SK-N-MC (cell line): ENCODE measurements at regions not wholly inside any gene's neighbourhood (a gene's known extent, or its start where the extent isn't known, plus 50 kb on each side); places are given as distances from the start of the nearest gene placed in this dataset.

ENCODE experiments used
- DNase-seq: peaks from one replicate; pipeline ENCODE4 v3.0.0-alpha.2; 2011; ENCODE audit warnings: low read depth, low spot score
- H3K27ac ChIP-seq: fragments of 200-600 bp; sonication (generic); 2 replicates; pipeline ENCODE4 v1.5.1; 2016; ENCODE audit warnings: mixed run types
- H3K36me3 ChIP-seq: fragments of 200-600 bp; sonication (generic); 2 replicates; pipeline ENCODE4 v1.6.1; 2017; ENCODE audit warnings: antibody characterized with exemption, low read length, mixed read lengths; ENCODE audit not compliant: insufficient read depth
- H3K4me3 ChIP-seq: fragments of 200-600 bp; sonication (generic); 2 replicates; pipeline ENCODE4 v1.5.1; 2016
- H3K9ac ChIP-seq: fragments of 200-600 bp; sonication (generic); 2 replicates; pipeline ENCODE4 v1.8.0; 2017; ENCODE audit warnings: mixed run types, mixed read lengths; ENCODE audit not compliant: insufficient read length
- H3K9me3 ChIP-seq: fragments of 200-600 bp; sonication (generic); 2 replicates; pipeline ENCODE4 v1.6.1; 2017; ENCODE audit warnings: low read depth, mild to moderate bottlenecking, antibody characterized with exemption, low read length, moderate library complexity, mixed read lengths
- EZH2 ChIP-seq: fragments of 200-600 bp; sonication (generic); IDR thresholded peaks from one replicate; pipeline ENCODE4 v1.6.1; 2017; ENCODE audit warnings: antibody characterized with exemption
- FOXP2 ChIP-seq: optimal IDR thresholded peaks from 2 replicates; pipeline ENCODE3; 2011; ENCODE audit warnings: mild to moderate bottlenecking, moderate library complexity; ENCODE audit not compliant: insufficient read depth; ENCODE audit errors: extremely low read length, control extremely low read depth
- POLR2AphosphoS5 ChIP-seq: IDR thresholded peaks from 2 replicates; pipeline ENCODE4 v1.6.1; 2012; ENCODE audit warnings: mild to moderate bottlenecking, low read depth, low read length, borderline replicate concordance

DNA sequence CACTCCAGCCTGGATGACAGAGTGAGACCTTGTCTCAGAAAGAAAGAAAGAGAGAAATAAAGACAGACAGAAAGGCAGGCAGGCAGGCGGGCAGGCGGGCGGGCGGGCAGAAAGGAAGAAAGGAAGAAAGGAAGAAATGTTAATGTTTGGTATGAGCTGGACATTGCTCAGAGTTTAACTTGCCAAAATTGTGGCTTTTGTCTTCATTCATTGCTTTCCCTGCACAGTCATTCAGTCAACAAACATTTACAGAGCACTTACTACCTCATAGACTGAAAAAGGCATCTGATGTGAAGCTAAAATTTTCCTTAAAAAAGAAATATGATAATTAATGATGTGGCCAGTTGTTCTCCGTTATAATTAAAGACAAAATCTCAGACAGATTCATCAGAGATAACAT lies 247.1 kb downstream of the SPTSSA start:
- TF ChIP-seq EZH2: no peak
- no peak for TF ChIP-seq POLR2AphosphoS5
- H3K4me3 ChIP-seq: no peak overlapping the region
- DNase-seq: no peak
- no peaks in the 10 kb centered on the region for H3K36me3 ChIP-seq
- H3K9ac ChIP-seq: no peak overlapping the region
- H3K9me3 ChIP-seq: no peaks in the 10 kb centered on the region
- H3K27ac ChIP-seq: no peak overlapping the region

DNA sequence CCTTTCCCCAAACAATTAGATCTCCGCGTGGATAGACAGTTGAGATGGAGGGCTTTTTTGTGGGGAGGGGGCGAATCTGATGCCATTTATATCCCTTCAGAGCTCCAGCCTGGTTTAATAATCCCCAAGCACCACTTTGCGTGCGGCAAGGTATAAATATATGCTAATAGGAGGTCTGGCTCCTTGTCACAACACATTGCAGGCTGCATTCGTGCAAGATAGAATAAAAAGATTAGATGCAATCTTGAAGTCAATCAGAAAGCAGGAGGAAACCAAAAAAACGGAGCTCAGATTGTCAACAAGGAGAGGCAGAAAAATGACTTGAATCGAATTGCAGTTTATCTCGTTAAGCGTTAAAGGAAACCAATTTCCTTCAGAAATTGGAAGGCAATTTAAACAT lies 248.7 kb downstream of the SPTSSA start:
- H3K4me3 ChIP-seq: no peak overlapping the region
- no peaks in the 10 kb centered on the region for H3K9me3 ChIP-seq
- no peak for DNase-seq
- H3K9ac ChIP-seq: no peak overlapping the region
- TF ChIP-seq FOXP2 (no peak), EZH2 (no peak), POLR2AphosphoS5 (no peak)
- H3K36me3 ChIP-seq: no peaks in the 10 kb centered on the region
- no peak overlapping the region for H3K27ac ChIP-seq

DNA sequence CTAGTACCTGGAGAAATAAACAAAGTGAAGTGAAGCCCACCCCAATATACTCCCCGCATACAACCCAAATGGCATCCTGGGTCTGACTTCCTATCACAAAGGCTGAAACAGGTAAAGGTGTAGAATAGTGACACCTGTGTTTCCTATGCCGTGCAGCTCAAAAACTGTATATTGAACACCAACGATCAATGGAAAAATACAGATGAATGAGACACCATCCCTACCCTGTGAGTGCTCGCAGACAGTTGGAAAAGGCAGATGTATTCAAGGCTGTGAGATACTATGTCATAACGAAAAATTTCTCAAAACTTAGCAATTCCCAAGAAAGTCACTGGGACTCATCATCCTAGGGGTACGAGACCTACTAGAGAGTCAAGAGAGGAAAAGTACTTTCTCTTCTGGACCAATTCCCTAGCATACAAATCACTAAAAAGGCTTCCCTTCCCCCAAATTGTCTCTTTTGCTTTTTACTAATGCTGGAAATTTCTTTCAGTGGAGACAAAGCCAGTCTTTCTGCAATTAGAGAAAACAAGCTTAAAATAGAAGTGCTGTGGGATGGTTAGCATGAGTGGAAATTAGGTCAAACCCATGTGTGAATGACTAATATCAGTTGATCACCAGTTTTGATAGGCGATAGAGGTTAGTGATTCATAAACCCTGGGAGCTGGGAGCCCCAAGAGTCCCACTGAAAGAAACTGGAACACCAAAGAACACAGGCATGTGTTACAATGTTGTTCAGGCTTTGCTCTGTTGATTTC lies 249.7 kb downstream of the SPTSSA start:
- no peak overlapping the region for H3K27ac ChIP-seq
- no peaks in the 10 kb centered on the region for H3K9me3 ChIP-seq
- H3K9ac ChIP-seq: no peak overlapping the region
- no peak overlapping the region for H3K4me3 ChIP-seq
- TF ChIP-seq EZH2: no peak
- DNase-seq: no peak
- no peaks in the 10 kb centered on the region for H3K36me3 ChIP-seq

DNA sequence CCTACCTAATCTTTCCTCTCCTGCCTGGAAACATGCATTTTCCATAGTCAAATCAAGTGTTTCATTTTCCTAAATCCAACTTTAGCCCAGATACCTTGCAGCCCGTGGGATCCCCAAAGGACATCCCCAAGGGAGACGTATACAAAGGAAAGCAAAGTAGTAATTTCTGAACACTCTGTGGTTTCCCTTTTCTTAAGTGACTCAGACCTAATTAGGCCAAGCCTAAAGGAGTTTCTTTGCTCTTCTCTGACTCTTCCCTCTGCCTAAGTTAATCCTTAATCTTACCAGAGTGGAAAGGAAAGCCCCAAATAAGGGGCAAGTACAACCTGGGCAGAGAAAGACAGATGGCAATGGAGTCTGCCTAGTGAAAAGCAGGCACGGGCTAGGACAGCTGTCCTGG lies 250.3 kb downstream of the SPTSSA start:
- no peak for DNase-seq
- Histone ChIP-seq H3K9ac (no peak overlapping the region), H3K27ac (no peak overlapping the region), H3K36me3 (no peaks in the 10 kb centered on the region), H3K4me3 (no peak overlapping the region), H3K9me3 (no peaks in the 10 kb centered on the region; the same call in 1 of the 2 replicates)
- no peak for TF ChIP-seq FOXP2
- TF ChIP-seq EZH2: no peak
- no peak for TF ChIP-seq POLR2AphosphoS5

DNA sequence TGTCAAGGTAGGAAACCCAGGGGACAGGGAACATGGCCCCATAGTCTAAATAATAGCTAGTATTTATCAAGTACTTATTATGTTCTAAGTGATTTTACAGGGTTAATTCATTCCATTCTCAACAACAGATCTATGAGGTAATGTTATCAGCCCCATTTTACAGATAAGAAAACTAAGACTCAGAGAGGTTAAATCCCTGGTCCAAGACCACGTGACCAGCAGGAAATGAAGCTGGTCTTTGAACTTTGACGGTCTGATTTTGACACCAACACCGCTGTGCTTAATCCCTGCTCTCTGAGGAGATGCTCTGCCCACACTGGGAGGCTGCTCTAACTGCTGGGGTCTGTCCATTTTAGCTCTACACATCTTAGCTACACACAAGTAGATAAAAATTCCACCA lies 253.5 kb downstream of the SPTSSA start:
- H3K36me3 ChIP-seq: no peaks in the 10 kb centered on the region
- H3K27ac ChIP-seq: no peak overlapping the region
- DNase-seq: no peak
- TF ChIP-seq POLR2AphosphoS5 (no peak), EZH2 (no peak), FOXP2 (no peak)
- H3K9me3 ChIP-seq: no peaks in the 10 kb centered on the region; the same call in 1 of the 2 replicates
- H3K9ac ChIP-seq: no peak overlapping the region
- H3K4me3 ChIP-seq: no peak overlapping the region

DNA sequence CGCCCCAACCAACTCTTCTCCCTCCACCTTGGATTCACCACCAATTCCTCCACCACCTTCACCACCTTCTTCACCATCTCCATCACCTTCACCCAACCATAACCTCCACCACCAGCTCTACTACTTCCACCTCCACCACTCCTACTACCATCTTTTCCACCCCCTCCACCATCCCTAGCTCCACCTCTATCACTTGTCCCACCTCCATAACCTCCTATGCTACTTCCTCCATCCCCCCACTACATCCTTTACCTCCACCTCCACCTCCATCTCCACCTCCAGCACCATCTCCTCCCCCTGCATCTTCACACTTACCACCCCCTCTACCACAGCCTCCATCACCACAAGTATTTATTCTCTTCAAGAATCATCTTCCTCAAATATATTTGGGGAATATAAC lies 254.9 kb upstream of the EGLN3 start:
- DNase-seq: no peak
- Histone ChIP-seq H3K36me3 (no peaks in the 10 kb centered on the region), H3K9ac (no peak overlapping the region), H3K27ac (no peak overlapping the region), H3K9me3 (no peaks in the 10 kb centered on the region; the same call in 1 of the 2 replicates), H3K4me3 (no peak overlapping the region)
- no peak for TF ChIP-seq POLR2AphosphoS5

DNA sequence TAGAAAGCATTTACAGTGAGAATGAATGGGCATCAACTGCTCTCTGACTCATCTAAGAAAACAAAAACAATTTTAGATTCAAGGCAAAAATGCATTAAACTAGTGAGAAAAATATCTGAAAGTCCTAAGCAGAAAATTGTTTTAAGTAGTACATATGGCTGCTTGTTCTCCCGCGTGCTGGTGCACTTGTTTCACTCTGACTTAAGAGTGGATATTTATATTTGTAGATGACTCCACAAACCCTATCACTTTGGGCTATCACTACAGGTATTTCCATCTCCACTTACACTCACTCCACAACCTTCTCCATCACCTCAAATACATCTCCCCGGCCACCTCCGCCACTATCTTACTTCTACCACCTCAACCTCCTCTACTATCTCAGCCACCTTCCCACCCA lies 253.9 kb upstream of the EGLN3 start:
- H3K9ac ChIP-seq: no peak overlapping the region
- no peak overlapping the region for H3K4me3 ChIP-seq
- H3K27ac ChIP-seq: no peak overlapping the region
- DNase-seq: no peak
- TF ChIP-seq POLR2AphosphoS5 (no peak), FOXP2 (no peak), EZH2 (no peak)
- H3K9me3 ChIP-seq: no peaks in the 10 kb centered on the region; the same call in 1 of the 2 replicates
- H3K36me3 ChIP-seq: no peaks in the 10 kb centered on the region

DNA sequence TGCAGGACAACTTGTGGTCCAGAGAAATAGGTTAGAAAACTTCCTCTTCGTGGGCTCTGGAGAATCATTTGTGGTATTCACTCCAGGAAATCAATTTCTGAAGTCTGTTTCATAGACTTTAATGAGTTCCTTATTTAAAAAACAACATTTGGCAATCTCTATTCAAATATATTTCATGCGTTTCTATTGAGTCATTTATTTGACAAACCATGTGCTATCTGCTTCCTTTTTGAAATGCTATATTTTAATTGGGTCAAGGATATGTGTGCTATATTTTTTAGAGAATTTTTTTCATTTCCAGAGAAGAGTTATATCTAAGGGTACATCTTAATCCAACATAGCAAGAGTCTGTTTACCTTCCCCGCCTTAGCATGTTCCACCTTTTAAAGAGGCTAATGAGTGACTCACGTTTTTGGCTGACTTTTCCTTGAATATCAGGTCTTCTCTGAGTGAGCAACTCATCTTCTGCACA lies 252.4 kb upstream of the EGLN3 start:
- Histone ChIP-seq H3K36me3 (no peaks in the 10 kb centered on the region), H3K9ac (no peak overlapping the region), H3K9me3 (no peaks in the 10 kb centered on the region; the same call in 1 of the 2 replicates), H3K4me3 (no peak overlapping the region), H3K27ac (no peak overlapping the region)
- DNase-seq: no peak
- TF ChIP-seq POLR2AphosphoS5 (no peak), FOXP2 (no peak), EZH2 (no peak)

DNA sequence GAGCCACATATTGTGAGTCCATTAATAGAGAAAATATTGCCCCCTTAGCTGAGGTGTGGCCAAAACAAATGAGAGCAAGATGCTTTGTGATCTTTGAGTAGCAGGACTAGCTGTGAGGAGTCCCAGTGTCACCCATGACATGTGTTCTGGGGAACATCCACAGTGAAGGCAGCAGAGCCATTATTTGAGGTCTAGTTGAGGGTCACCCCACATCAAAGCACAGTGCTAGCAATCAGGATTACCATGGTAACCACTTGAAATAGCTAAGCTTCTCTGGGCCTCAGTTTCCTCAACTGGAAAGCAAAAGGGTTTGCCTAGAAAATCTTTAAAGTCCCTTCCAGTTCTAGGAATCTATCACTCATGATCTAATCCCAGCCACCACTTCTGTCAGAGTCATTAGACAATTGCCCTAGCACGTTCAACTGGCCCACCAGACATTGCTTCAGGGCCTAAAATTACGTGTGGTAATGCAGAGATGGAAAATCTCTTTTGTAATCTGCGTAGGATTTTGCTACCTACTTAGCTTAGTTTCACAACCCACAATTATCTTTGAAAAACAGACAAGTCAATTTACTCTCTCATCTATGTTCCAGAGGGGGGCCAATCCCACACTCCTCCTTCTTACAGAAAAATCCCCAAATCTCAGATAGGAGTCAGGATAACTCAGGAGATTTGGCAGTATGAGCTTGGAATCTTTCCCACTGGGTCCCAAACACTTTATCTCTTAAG lies 251.2 kb upstream of the EGLN3 start:
- H3K4me3 ChIP-seq: no peak overlapping the region
- H3K27ac ChIP-seq: no peak overlapping the region
- no peak for DNase-seq
- no peak overlapping the region for H3K9ac ChIP-seq
- no peaks in the 10 kb centered on the region; the same call in 1 of the 2 replicates for H3K9me3 ChIP-seq
- H3K36me3 ChIP-seq: no peaks in the 10 kb centered on the region
- TF ChIP-seq POLR2AphosphoS5: no peak
- no peak for TF ChIP-seq EZH2
- TF ChIP-seq FOXP2: no peak
